ENCODE measurements at regions not wholly inside any gene's neighbourhood (a gene's known extent, or its start where the extent isn't known, plus 50 kb on each side); places are given as distances from the start of the nearest gene placed in this dataset.
A peak's percentile ranks its signal among the peaks of the same experiment; 100 is the strongest.

- no peaks in the 10 kb centered on the region for H4K20me1 ChIP-seq (ENCODE audit: insufficient read depth, low read length)
- no peaks in the 10 kb centered on the region for H3K36me3 ChIP-seq (replicated peaks; ENCODE audit: low read depth, low read length)
- no peak for TF ChIP-seq EZH2phosphoT487 (IDR thresholded peaks at IDR 0.05; ENCODE audit: low read depth)
- TF ChIP-seq, protein P1, sequence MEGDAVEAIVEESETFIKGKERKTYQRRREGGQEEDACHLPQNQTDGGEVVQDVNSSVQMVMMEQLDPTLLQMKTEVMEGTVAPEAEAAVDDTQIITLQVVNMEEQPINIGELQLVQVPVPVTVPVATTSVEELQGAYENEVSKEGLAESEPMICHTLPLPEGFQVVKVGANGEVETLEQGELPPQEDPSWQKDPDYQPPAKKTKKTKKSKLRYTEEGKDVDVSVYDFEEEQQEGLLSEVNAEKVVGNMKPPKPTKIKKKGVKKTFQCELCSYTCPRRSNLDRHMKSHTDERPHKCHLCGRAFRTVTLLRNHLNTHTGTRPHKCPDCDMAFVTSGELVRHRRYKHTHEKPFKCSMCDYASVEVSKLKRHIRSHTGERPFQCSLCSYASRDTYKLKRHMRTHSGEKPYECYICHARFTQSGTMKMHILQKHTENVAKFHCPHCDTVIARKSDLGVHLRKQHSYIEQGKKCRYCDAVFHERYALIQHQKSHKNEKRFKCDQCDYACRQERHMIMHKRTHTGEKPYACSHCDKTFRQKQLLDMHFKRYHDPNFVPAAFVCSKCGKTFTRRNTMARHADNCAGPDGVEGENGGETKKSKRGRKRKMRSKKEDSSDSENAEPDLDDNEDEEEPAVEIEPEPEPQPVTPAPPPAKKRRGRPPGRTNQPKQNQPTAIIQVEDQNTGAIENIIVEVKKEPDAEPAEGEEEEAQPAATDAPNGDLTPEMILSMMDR (IDR thresholded peaks at IDR 0.05; ENCODE audit: low read depth, low read length) = no peak
- no peaks in the 10 kb centered on the region for H3K27me3 ChIP-seq (ENCODE audit: low read depth, low read length)
- no peak overlapping the region for H3K27ac ChIP-seq (ENCODE audit: low read length)
- H3K4me2 ChIP-seq (ENCODE audit: low read length) = no peak overlapping the region
- no peaks in the 10 kb centered on the region for H3K4me1 ChIP-seq (ENCODE audit: low read length)
- H3K4me3 ChIP-seq (ENCODE audit: low read length) = no peak overlapping the region
- H3K9ac ChIP-seq (ENCODE audit: low read length) = no peak overlapping the region
- no peaks in the 10 kb centered on the region for H3K9me3 ChIP-seq (ENCODE audit: insufficient read depth, low read length)
- H3K79me2 ChIP-seq (ENCODE audit: low read length) = no peaks in the 10 kb centered on the region
- H2AFZ ChIP-seq (ENCODE audit: low read depth, low read length) = no peak overlapping the region
Measured at GRCh38 chr2:167678158-167678557, 569.2 kb downstream of the STK39 start.

DNA sequence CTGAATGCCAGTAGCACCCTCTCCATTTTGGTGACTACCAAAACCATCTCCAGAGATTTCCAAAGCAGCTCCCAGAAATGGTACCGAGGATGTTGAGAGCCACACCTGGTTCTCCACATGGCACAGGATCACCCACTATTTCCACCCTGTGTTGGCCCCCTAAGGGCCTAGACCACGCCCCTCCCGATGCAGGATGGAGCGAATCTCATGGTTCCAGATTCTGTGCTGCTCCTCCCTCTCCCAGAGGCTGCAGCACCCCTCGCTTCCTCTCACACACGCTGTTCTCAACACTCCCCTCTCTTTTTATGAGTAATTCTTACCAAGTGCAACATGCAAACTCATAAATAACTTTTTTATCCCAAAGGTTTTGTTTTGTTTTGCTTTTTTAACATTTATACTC, 571.5 kb downstream of the STK39 start:
- Histone ChIP-seq H3K4me3 (ENCODE audit: low read length) (no peak overlapping the region), H3K4me2 (ENCODE audit: low read length) (peak overlapping the region; percentile 27), H3K27me3 (ENCODE audit: low read depth, low read length) (no peaks in the 10 kb centered on the region), H3K9me3 (ENCODE audit: insufficient read depth, low read length) (peaks cover 6% of the 10 kb centered on the region; the same call in 1 of the 2 replicates), H3K36me3 (replicated peaks; ENCODE audit: low read depth, low read length) (no peaks in the 10 kb centered on the region), H2AFZ (ENCODE audit: low read depth, low read length) (peak overlapping the region; percentile 42; the same call in 1 of the 2 replicates), H3K9ac (ENCODE audit: low read length) (no peak overlapping the region), H4K20me1 (ENCODE audit: insufficient read depth, low read length) (no peaks in the 10 kb centered on the region), H3K4me1 (ENCODE audit: low read length) (no peaks in the 10 kb centered on the region), H3K79me2 (ENCODE audit: low read length) (no peaks in the 10 kb centered on the region), H3K27ac (ENCODE audit: low read length) (no peak overlapping the region)
- TF ChIP-seq, protein P1 (IDR thresholded peaks at IDR 0.05; ENCODE audit: low read depth, low read length) = no peak
- no peak for TF ChIP-seq EZH2phosphoT487 (IDR thresholded peaks at IDR 0.05; ENCODE audit: low read depth)

GRCh38 chr2:167670588-167670987, 576.8 kb downstream of the STK39 start:
- H3K27me3 ChIP-seq (ENCODE audit: low read depth, low read length) = no peaks in the 10 kb centered on the region
- no peak overlapping the region for H3K4me2 ChIP-seq (ENCODE audit: low read length)
- TF ChIP-seq EZH2phosphoT487 (IDR thresholded peaks at IDR 0.05; ENCODE audit: low read depth) = no peak
- TF ChIP-seq, protein P1 (IDR thresholded peaks at IDR 0.05; ENCODE audit: low read depth, low read length) = no peak

GRCh38 chr2:167653131-167653530, 594.3 kb downstream of the STK39 start:
- Histone ChIP-seq H3K79me2 (ENCODE audit: low read length) (no peaks in the 10 kb centered on the region), H3K27ac (ENCODE audit: low read length) (no peak overlapping the region), H4K20me1 (ENCODE audit: insufficient read depth, low read length) (no peaks in the 10 kb centered on the region), H3K4me1 (ENCODE audit: low read length) (no peaks in the 10 kb centered on the region), H3K9me3 (ENCODE audit: insufficient read depth, low read length) (no peaks in the 10 kb centered on the region), H3K4me2 (ENCODE audit: low read length) (no peak overlapping the region), H3K4me3 (ENCODE audit: low read length) (no peak overlapping the region), H2AFZ (ENCODE audit: low read depth, low read length) (no peak overlapping the region), H3K9ac (ENCODE audit: low read length) (no peak overlapping the region), H3K27me3 (ENCODE audit: low read depth, low read length) (no peaks in the 10 kb centered on the region), H3K36me3 (replicated peaks; ENCODE audit: low read depth, low read length) (no peaks in the 10 kb centered on the region)
- TF ChIP-seq, protein P1 (IDR thresholded peaks at IDR 0.05; ENCODE audit: low read depth, low read length) = no peak
- TF ChIP-seq EZH2phosphoT487 (IDR thresholded peaks at IDR 0.05; ENCODE audit: low read depth) = no peak

More at GRCh38 chr2:167670588-167670987, 576.8 kb downstream of the STK39 start:
- peaks cover 3% of the 10 kb centered on the region for H3K36me3 ChIP-seq (replicated peaks; ENCODE audit: low read depth, low read length)
- no peak overlapping the region for H3K4me3 ChIP-seq (ENCODE audit: low read length)
- H3K9me3 ChIP-seq (ENCODE audit: insufficient read depth, low read length) = peaks cover 24% of the 10 kb centered on the region
- no peaks in the 10 kb centered on the region for H4K20me1 ChIP-seq (ENCODE audit: insufficient read depth, low read length)
- H3K4me1 ChIP-seq (ENCODE audit: low read length) = no peaks in the 10 kb centered on the region
- H3K9ac ChIP-seq (ENCODE audit: low read length) = no peak overlapping the region
- H3K27ac ChIP-seq (ENCODE audit: low read length) = no peak overlapping the region
- no peaks in the 10 kb centered on the region for H3K79me2 ChIP-seq (ENCODE audit: low read length)
- H2AFZ ChIP-seq (ENCODE audit: low read depth, low read length) = no peak overlapping the region

Data from OCI-LY3 (cell line).